ENCODE measurements at regions not wholly inside any gene's neighbourhood (a gene's known extent, or its start where the extent isn't known, plus 50 kb on each side); places are given as distances from the start of the nearest gene placed in this dataset.

DNA sequence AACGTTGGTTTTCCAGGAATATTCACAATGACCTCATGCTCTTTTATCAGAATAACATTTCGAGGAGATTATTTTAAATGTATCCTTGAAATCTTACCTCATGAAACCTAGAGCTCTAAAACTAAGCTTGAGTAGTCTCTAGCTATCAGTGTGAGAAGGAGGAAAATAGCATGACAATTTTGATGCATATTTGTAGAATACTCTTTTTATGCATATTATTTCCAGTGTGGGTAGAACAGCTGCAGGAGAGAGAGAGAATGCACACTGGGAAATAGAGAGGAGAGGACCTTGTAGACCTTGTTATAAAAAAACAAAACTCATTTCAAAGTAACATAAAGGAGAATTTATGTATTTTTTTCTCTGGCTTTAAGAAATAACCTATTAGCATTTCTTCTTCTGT, 71.1 kb upstream of the VGLL2 start:
- TF ChIP-seq, protein P1, sequence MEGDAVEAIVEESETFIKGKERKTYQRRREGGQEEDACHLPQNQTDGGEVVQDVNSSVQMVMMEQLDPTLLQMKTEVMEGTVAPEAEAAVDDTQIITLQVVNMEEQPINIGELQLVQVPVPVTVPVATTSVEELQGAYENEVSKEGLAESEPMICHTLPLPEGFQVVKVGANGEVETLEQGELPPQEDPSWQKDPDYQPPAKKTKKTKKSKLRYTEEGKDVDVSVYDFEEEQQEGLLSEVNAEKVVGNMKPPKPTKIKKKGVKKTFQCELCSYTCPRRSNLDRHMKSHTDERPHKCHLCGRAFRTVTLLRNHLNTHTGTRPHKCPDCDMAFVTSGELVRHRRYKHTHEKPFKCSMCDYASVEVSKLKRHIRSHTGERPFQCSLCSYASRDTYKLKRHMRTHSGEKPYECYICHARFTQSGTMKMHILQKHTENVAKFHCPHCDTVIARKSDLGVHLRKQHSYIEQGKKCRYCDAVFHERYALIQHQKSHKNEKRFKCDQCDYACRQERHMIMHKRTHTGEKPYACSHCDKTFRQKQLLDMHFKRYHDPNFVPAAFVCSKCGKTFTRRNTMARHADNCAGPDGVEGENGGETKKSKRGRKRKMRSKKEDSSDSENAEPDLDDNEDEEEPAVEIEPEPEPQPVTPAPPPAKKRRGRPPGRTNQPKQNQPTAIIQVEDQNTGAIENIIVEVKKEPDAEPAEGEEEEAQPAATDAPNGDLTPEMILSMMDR (IDR thresholded peaks at IDR 0.05; ENCODE audit: low read depth, low read length) = no peak
- H3K4me3 ChIP-seq (replicated peaks in 1 of 2; ENCODE audit: low read depth in 2 of 2, low read length in 2 of 2) = no peak overlapping the region
- DNase-seq (ENCODE audit: low read depth in 2 of 2) = no peak

DNA sequence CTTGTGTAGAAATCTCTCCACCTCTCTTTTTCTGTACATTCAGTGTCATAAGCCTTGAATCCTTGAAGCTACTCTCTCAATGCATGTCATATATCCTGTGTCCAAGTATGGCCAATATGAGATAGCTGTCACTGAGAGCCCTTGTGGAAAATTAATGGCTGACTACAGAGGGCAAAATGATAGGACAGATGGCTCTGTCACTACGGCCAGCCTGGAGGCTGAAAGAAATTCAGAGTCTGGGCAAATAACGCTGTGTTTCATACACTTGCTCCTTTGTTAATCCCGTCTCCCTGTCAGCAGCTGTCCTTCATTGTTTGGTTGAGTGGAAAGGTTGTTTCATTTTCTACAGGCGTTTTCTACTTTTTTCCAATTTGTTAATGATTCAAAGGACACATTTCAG, 70.4 kb upstream of the VGLL2 start:
- H3K4me3 ChIP-seq (replicated peaks in 1 of 2; ENCODE audit: low read depth in 2 of 2, low read length in 2 of 2) = no peak overlapping the region
- TF ChIP-seq, protein P1 (IDR thresholded peaks at IDR 0.05; ENCODE audit: low read depth, low read length) = no peak
- DNase-seq (ENCODE audit: low read depth in 2 of 2) = no peak

DNA sequence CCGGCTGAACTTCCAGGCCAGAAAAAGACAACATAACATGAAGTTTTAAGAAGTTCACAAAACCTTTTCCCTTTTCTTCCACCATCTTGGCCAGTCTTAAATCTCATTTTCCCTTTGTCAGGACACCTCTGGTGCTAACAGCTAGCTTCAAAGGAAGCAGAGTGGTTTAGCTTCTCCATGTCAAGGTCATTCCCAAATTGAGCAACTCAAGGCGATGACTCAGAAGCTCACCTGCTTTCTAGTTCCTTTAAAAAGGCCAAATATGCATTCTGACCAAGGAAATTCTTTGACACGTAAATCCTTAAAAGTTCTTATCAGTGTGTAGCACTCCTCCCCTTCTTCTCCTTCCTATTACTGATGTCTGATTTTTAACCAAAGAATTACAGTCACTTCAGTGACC, 69.6 kb upstream of the VGLL2 start:
- TF ChIP-seq, protein P1 (IDR thresholded peaks at IDR 0.05; ENCODE audit: low read depth, low read length) = no peak
- H3K4me3 ChIP-seq (replicated peaks in 1 of 2; ENCODE audit: low read depth in 2 of 2, low read length in 2 of 2) = no peak overlapping the region
- no peak for DNase-seq (ENCODE audit: low read depth in 2 of 2)

DNA sequence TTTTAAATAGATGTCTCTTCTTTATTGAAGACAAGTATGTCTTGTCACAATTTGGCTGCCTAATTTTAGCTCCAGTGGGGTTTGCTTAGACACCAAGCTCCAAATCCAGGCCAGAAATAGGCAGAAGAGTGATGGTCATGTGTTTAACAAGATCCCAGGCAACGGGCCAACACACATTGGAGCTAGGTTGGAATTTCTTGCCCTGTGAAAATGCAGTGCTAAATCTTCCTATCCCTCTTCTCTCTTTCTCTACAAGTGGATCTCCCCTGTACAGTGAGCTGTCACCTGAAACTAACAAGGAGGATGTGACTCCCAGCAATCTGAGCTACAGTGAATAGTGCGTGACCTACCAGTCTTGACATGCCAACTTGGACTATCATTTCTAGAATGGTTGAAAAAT, 65.3 kb upstream of the VGLL2 start:
- no peak overlapping the region for H3K4me3 ChIP-seq (replicated peaks in 1 of 2; ENCODE audit: low read depth in 2 of 2, low read length in 2 of 2)
- no peak for DNase-seq (ENCODE audit: low read depth in 2 of 2)
- TF ChIP-seq, protein P1 (IDR thresholded peaks at IDR 0.05; ENCODE audit: low read depth, low read length) = no peak

DNA sequence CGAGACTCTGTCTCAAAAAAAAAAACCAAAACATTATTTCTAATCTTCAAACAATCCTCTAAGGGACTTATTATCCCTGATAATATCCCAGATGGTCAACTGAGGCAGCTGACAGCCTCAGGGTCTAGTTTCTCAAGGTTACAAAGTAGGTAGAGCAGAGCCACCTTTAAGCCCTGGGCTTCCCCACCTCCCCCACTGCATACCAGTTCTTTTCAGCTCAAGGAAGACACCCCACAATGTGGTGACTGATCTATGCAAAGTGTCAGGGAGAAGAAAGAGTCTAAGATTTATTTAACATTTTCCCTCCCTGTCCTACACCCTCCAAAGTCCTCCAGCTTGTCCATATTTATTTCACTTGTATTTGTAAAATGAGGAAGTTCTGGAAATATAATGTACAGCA, 60.5 kb upstream of the VGLL2 start:
- H3K4me3 ChIP-seq (replicated peaks in 1 of 2; ENCODE audit: low read depth in 2 of 2, low read length in 2 of 2) = no peak overlapping the region
- no peak for DNase-seq (ENCODE audit: low read depth in 2 of 2)
- TF ChIP-seq, protein P1 (IDR thresholded peaks at IDR 0.05; ENCODE audit: low read depth, low read length) = no peak

DNA sequence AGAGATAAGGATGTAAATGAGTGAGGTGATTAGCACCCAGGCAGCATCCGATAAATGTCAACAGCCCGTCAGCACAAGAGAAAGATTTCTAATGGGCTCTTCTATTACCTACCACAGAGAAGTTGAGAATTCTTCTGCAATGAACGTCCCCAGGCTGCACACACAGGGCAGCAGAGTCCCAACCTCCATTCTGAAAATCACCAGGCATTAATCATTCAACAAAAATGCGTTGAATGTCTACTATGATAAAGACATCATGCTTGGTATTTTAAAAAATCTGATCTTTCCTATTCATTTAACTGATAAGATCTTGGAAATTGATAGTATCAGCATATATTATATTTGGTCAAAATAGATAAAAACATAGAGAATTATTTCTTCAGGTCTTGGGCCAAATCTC, 59.5 kb upstream of the VGLL2 start:
- DNase-seq (ENCODE audit: low read depth in 2 of 2) = no peak
- TF ChIP-seq, protein P1 (IDR thresholded peaks at IDR 0.05; ENCODE audit: low read depth, low read length) = no peak

DNA sequence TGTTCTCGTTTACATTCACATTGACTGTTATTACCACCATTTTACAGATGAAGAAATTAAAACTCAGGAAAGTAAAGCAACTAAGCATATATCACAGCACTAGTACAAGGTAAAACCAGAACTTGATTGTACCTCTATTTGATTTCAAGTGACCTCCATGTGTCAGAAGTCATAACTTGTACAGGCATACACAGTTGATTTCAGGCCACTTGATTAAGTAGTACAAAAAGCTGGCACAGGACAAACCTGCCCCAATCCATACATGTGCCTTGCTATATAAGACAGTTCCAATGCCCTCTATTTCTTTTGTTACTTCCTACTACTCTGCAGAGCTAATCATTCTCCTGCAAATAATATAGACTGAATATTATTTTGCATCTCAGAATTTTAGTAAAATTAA, 58.8 kb upstream of the VGLL2 start:
- DNase-seq (ENCODE audit: low read depth in 2 of 2) = no peak
- H3K4me3 ChIP-seq (replicated peaks in 1 of 2; ENCODE audit: low read depth in 2 of 2, low read length in 2 of 2) = no peak overlapping the region
- TF ChIP-seq, protein P1 (IDR thresholded peaks at IDR 0.05; ENCODE audit: low read depth, low read length) = no peak

More for the DNA sequence above, 59.5 kb upstream of the VGLL2 start:
- no peak overlapping the region for H3K4me3 ChIP-seq (replicated peaks in 1 of 2; ENCODE audit: low read depth in 2 of 2, low read length in 2 of 2)
